MM.1S (cell line): ENCODE measurements at regions not wholly inside any gene's neighbourhood (a gene's known extent, or its start where the extent isn't known, plus 50 kb on each side); places are given as distances from the start of the nearest gene placed in this dataset.

ENCODE experiments used
- DNase-seq: peaks from one replicate; pipeline ENCODE4 v3.0.0-alpha.2; 2015
- H2AFZ ChIP-seq: fragments of 300-600 bp; sonication (generic); 2 replicates; pipeline ENCODE4 v1.6.0; 2016; ENCODE audit warnings: antibody characterized with exemption, low read length
- H3F3A ChIP-seq: fragments of 300-600 bp; sonication (generic); 2 replicates; pipeline ENCODE4 v1.6.1; 2016; ENCODE audit warnings: mild to moderate bottlenecking, antibody characterized with exemption, low read length, moderate library complexity, mixed read lengths; ENCODE audit not compliant: insufficient read depth
- H3K27ac ChIP-seq: fragments of 300-600 bp; sonication (generic); 2 replicates; pipeline ENCODE4 v1.5.1; 2016; ENCODE audit warnings: mild to moderate bottlenecking, low read length
- H3K27me3 ChIP-seq: fragments of 300-600 bp; sonication (generic); replicated peaks from 2 replicates; pipeline ENCODE4 v1.6.0; 2016; ENCODE audit warnings: low read length; ENCODE audit not compliant: insufficient read depth
- H3K36me3 ChIP-seq: fragments of 300-600 bp; sonication (generic); replicated peaks from 2 replicates; pipeline ENCODE4 v1.6.1; 2016; ENCODE audit warnings: mild to moderate bottlenecking, low read length, mixed read lengths; ENCODE audit not compliant: insufficient read depth
- H3K4me1 ChIP-seq: fragments of 300-600 bp; sonication (generic); 2 replicates; pipeline ENCODE4 v1.6.1; 2016; ENCODE audit warnings: low read length, mixed read lengths
- H3K4me2 ChIP-seq: fragments of 300-600 bp; sonication (generic); 2 replicates; pipeline ENCODE4 v1.6.0; 2016; ENCODE audit warnings: low read depth, low read length
- H3K4me3 ChIP-seq: fragments of 300-600 bp; sonication (generic); 2 replicates; pipeline ENCODE4 v1.5.1; 2016; ENCODE audit warnings: low read length, mixed read lengths
- H3K79me2 ChIP-seq: fragments of 300-600 bp; sonication (generic); 2 replicates; pipeline ENCODE4 v1.6.1; 2016; ENCODE audit warnings: mixed run types, low read length, mixed read lengths
- H3K9ac ChIP-seq: fragments of 300-600 bp; sonication (generic); 2 replicates; pipeline ENCODE4 v1.6.1; 2016; ENCODE audit warnings: low read length, mixed read lengths
- H3K9me2 ChIP-seq: fragments of 300-600 bp; sonication (generic); replicated peaks from 2 replicates; pipeline ENCODE4 v1.6.1; 2016; ENCODE audit warnings: mild to moderate bottlenecking, low read length, mixed read lengths; ENCODE audit not compliant: insufficient read depth
- H3K9me3 ChIP-seq: fragments of 300-600 bp; sonication (generic); replicated peaks from 2 replicates; pipeline ENCODE4 v1.6.1; 2016; ENCODE audit warnings: mild to moderate bottlenecking, low read length, mixed read lengths; ENCODE audit not compliant: insufficient read depth
- H4K20me1 ChIP-seq: fragments of 300-600 bp; sonication (generic); 2 replicates; pipeline ENCODE4 v1.6.1; 2016; ENCODE audit warnings: mild to moderate bottlenecking, low read length, moderate library complexity, mixed read lengths; ENCODE audit not compliant: insufficient read depth
- CTCF ChIP-seq: fragments of 300-600 bp; sonication (generic); IDR thresholded peaks from 2 replicates; pipeline ENCODE4 v1.5.1; 2016; ENCODE audit warnings: antibody characterized with exemption, low read length, mixed read lengths
- EZH2 ChIP-seq: fragments of 300-600 bp; sonication (generic); optimal IDR thresholded peaks from 2 replicates; pipeline ENCODE3; 2017; ENCODE audit warnings: low read depth, mild to moderate bottlenecking, antibody characterized with exemption, low read length, mixed read lengths
- EZH2phosphoT487 ChIP-seq: fragments of 300-600 bp; sonication (generic); IDR thresholded peaks from 2 replicates; pipeline ENCODE4 v1.6.1; 2018; ENCODE audit warnings: antibody characterized with exemption, low read length

GRCh38 chr6:101015541-101015940 lies 134.4 kb upstream of the ASCC3 start:
- H3K27me3 ChIP-seq: no peaks in the 10 kb centered on the region
- H3K9me2 ChIP-seq: no peaks in the 10 kb centered on the region
- no peaks in the 10 kb centered on the region for H3K9me3 ChIP-seq
- H3K4me2 ChIP-seq: no peak overlapping the region
- H3F3A ChIP-seq: peaks cover 20% of the 10 kb centered on the region
- H4K20me1 ChIP-seq: no peaks in the 10 kb centered on the region
- H3K4me1 ChIP-seq: peaks cover 26% of the 10 kb centered on the region
- DNase-seq: no peak
- no peaks in the 10 kb centered on the region for H3K79me2 ChIP-seq
- H2AFZ ChIP-seq: no peak overlapping the region
- H3K9ac ChIP-seq: no peak overlapping the region
- no peak overlapping the region for H3K27ac ChIP-seq
- TF ChIP-seq EZH2phosphoT487: no peak
- no peak for TF ChIP-seq CTCF
- TF ChIP-seq EZH2: no peak
- H3K36me3 ChIP-seq: no peaks in the 10 kb centered on the region
- H3K4me3 ChIP-seq: no peak overlapping the region

GRCh38 chr6:101016163-101016562 lies 135.0 kb upstream of the ASCC3 start:
- no peak overlapping the region for H3K9ac ChIP-seq
- no peaks in the 10 kb centered on the region for H4K20me1 ChIP-seq
- no peaks in the 10 kb centered on the region for H3K9me2 ChIP-seq
- H3K27me3 ChIP-seq: no peaks in the 10 kb centered on the region
- H3K4me2 ChIP-seq: no peak overlapping the region
- no peaks in the 10 kb centered on the region for H3K79me2 ChIP-seq
- H3K4me3 ChIP-seq: no peak overlapping the region
- TF ChIP-seq CTCF (no peak), EZH2phosphoT487 (no peak), EZH2 (no peak)
- H3K4me1 ChIP-seq: peaks cover 21% of the 10 kb centered on the region
- H3K9me3 ChIP-seq: no peaks in the 10 kb centered on the region
- H3K36me3 ChIP-seq: no peaks in the 10 kb centered on the region
- DNase-seq: no peak
- H2AFZ ChIP-seq: no peak overlapping the region
- no peak overlapping the region for H3K27ac ChIP-seq
- H3F3A ChIP-seq: peaks cover 14% of the 10 kb centered on the region

- TF ChIP-seq CTCF: no peak
- no peak for TF ChIP-seq EZH2
- no peak for TF ChIP-seq EZH2phosphoT487
- Histone ChIP-seq H4K20me1 (no peaks in the 10 kb centered on the region), H3K27me3 (no peaks in the 10 kb centered on the region), H3F3A (no peaks in the 10 kb centered on the region), H3K36me3 (no peaks in the 10 kb centered on the region), H3K9ac (no peak overlapping the region), H3K9me2 (no peaks in the 10 kb centered on the region), H3K4me1 (peaks cover 5% of the 10 kb centered on the region; the same call in 1 of the 2 replicates), H3K9me3 (no peaks in the 10 kb centered on the region), H3K4me3 (no peak overlapping the region), H3K4me2 (no peak overlapping the region), H2AFZ (no peak overlapping the region), H3K79me2 (no peaks in the 10 kb centered on the region), H3K27ac (no peak overlapping the region)
- no peak for DNase-seq
Observed at GRCh38 chr6:101018157-101018556, 137.0 kb upstream of the ASCC3 start.

GRCh38 chr6:101021504-101021903 lies 140.4 kb upstream of the ASCC3 start:
- no peak for DNase-seq
- Histone ChIP-seq H2AFZ (no peak overlapping the region), H3K79me2 (no peaks in the 10 kb centered on the region), H3K4me1 (no peaks in the 10 kb centered on the region), H3K27ac (no peak overlapping the region), H3K27me3 (no peaks in the 10 kb centered on the region), H3K9ac (no peak overlapping the region), H3K9me2 (no peaks in the 10 kb centered on the region), H3K9me3 (no peaks in the 10 kb centered on the region), H3K4me3 (no peak overlapping the region), H3K36me3 (no peaks in the 10 kb centered on the region), H3F3A (no peaks in the 10 kb centered on the region), H3K4me2 (no peak overlapping the region), H4K20me1 (no peaks in the 10 kb centered on the region)
- no peak for TF ChIP-seq EZH2
- TF ChIP-seq EZH2phosphoT487: no peak
- TF ChIP-seq CTCF: no peak
